MCF 10A (cell line): ENCODE measurements at regions not wholly inside any gene's neighbourhood (a gene's known extent, or its start where the extent isn't known, plus 50 kb on each side); places are given as distances from the start of the nearest gene placed in this dataset.

Experiments
- BruUV-seq: library from RNA; stranded (reverse); fragments of 400-500 nt; replicated peaks from 2 replicates; lab custom pipeline; 2021; lab: Mats Ljungman, UMichigan
- CTCF ChIA-PET: fragments of 300-600 bp; sonication (Branson Sonifier 250); formaldehyde crosslinking; extraction: SDS; loops from one replicate; lab custom pipeline; 2021; ENCODE audit warnings: antibody characterized with exemption, inconsistent platforms; lab: Yijun Ruan, JAX
- POLR2A ChIA-PET: fragments of 300-600, 350-650 bp; sonication (Branson Sonifier 250); formaldehyde crosslinking; extraction: SDS; loops from one replicate; lab custom pipeline; 2020; ENCODE audit warnings: antibody characterized with exemption, inconsistent platforms; lab: Yijun Ruan, JAX
- DNase-seq: peaks from one replicate; pipeline ENCODE4 v3.0.0-alpha.2; 2018; ENCODE audit not compliant: unreplicated experiment
- H3K27ac Mint-ChIP-seq: one replicate; pipeline ENCODE4 v1.8.0; 2022; ENCODE audit warnings: mild to moderate bottlenecking, low read depth, mixed read lengths; ENCODE audit not compliant: unreplicated experiment
- H3K27me3 Mint-ChIP-seq: one replicate; pipeline ENCODE4 v1.8.0; 2022; ENCODE audit warnings: mixed read lengths; ENCODE audit not compliant: insufficient read depth, unreplicated experiment
- H3K36me3 Mint-ChIP-seq: one replicate; pipeline ENCODE4 v1.8.0; 2022; ENCODE audit warnings: mild to moderate bottlenecking, moderate library complexity, mixed read lengths; ENCODE audit not compliant: insufficient read depth, unreplicated experiment
- H3K4me1 Mint-ChIP-seq: one replicate; pipeline ENCODE4 v1.8.0; 2022; ENCODE audit warnings: mixed read lengths; ENCODE audit not compliant: insufficient read depth, unreplicated experiment
- H3K4me3 Mint-ChIP-seq: one replicate; pipeline ENCODE4 v1.8.0; 2022; ENCODE audit warnings: mild to moderate bottlenecking, moderate library complexity, mixed read lengths; ENCODE audit not compliant: unreplicated experiment
- H3K9me3 Mint-ChIP-seq: one replicate; pipeline ENCODE4 v1.8.0; 2022; ENCODE audit warnings: mixed read lengths; ENCODE audit not compliant: unreplicated experiment
- CTCF ChIP-seq: fragments of 200-600 bp; IDR thresholded peaks from one replicate; pipeline ENCODE4 v1.8.0; 2022; ENCODE audit warnings: antibody characterized with exemption, mild to moderate bottlenecking; ENCODE audit not compliant: unreplicated experiment
- intact Hi-C: fragments of 100-400 bp; cut with micrococcal nuclease; formaldehyde crosslinking; loops from 2 replicates; pipeline ENCODE4 v1.14.1; 2022

- Mint-ChIP-seq H3K4me1 (no peaks in the 10 kb centered on the region), H3K27me3 (no peaks in the 10 kb centered on the region), H3K9me3 (no peaks in the 10 kb centered on the region), H3K27ac (no peak overlapping the region), H3K4me3 (no peak overlapping the region), H3K36me3 (no peaks in the 10 kb centered on the region)
- CTCF ChIA-PET: no interaction called here
- DNase-seq: no peak
- POLR2A ChIA-PET: no interaction called here
- intact Hi-C loops: no loop called here
- no TSS peak for BruUV-seq
- TF ChIP-seq CTCF: no peak
Measured at GRCh38 chr4:176482972-176483371, 163.2 kb downstream of the SPCS3 start.

- intact Hi-C loops: no loop called here
- H3K27ac Mint-ChIP-seq: no peak overlapping the region
- H3K4me3 Mint-ChIP-seq: no peak overlapping the region
- no peaks in the 10 kb centered on the region for H3K4me1 Mint-ChIP-seq
- no peaks in the 10 kb centered on the region for H3K36me3 Mint-ChIP-seq
- no TSS peak for BruUV-seq
- POLR2A ChIA-PET: interaction anchor here (0.6 kb wide), 1 partner anchor 866 kb away, joined by 3 read pairs; no protein-coding TSS in a partner anchor
- CTCF ChIA-PET: no interaction called here
- H3K27me3 Mint-ChIP-seq: no peaks in the 10 kb centered on the region
- TF ChIP-seq CTCF: no peak
- H3K9me3 Mint-ChIP-seq: no peaks in the 10 kb centered on the region
- no peak for DNase-seq
Measured at GRCh38 chr4:176484301-176484984, 164.7 kb downstream of the SPCS3 start.

GRCh38 chr4:176489001-176489400, 169.2 kb downstream of the SPCS3 start:
- Mint-ChIP-seq H3K4me3 (no peak overlapping the region), H3K9me3 (no peaks in the 10 kb centered on the region), H3K4me1 (no peaks in the 10 kb centered on the region), H3K27me3 (no peaks in the 10 kb centered on the region), H3K27ac (no peak overlapping the region), H3K36me3 (no peaks in the 10 kb centered on the region)
- BruUV-seq: no TSS peak
- intact Hi-C loops: no loop called here
- TF ChIP-seq CTCF: no peak
- no peak for DNase-seq
- ChIA-PET CTCF (interaction anchor here (0.6 kb wide), 1 partner anchor 203 kb away, joined by 3 read pairs; no protein-coding TSS in a partner anchor), POLR2A (no interaction called here)

GRCh38 chr4:176492646-176493302, 173.0 kb downstream of the SPCS3 start:
- BruUV-seq: no TSS peak
- Mint-ChIP-seq H3K27ac (no peak overlapping the region), H3K9me3 (no peaks in the 10 kb centered on the region), H3K4me1 (no peaks in the 10 kb centered on the region), H3K36me3 (no peaks in the 10 kb centered on the region), H3K4me3 (no peak overlapping the region), H3K27me3 (no peaks in the 10 kb centered on the region)
- ChIA-PET POLR2A (interaction anchor here (0.5 kb wide), 1 partner anchor 155 kb away, joined by 4 read pairs; no protein-coding TSS in a partner anchor), CTCF (no interaction called here)
- no peak for TF ChIP-seq CTCF
- DNase-seq: no peak
- intact Hi-C loops: no loop called here
